ENCODE measurements at regions not wholly inside any gene's neighbourhood (a gene's known extent, or its start where the extent isn't known, plus 50 kb on each side); places are given as distances from the start of the nearest gene placed in this dataset.
"Not testable (repeated sequence)": the region's sequence is repeated elsewhere in the genome, so short reads cannot be mapped to it uniquely, and the experiment has no call there.

- not testable (repeated sequence) for DNase-seq (ENCODE audit: low read depth in 2 of 2)
These were observed 97.5 kb downstream of the ZNF664 start for GRCh38 chr12:124070394-124071074.

- DNase-seq (ENCODE audit: low read depth in 2 of 2): no peak
These were observed 98.0 kb downstream of the ZNF664 start for GRCh38 chr12:124071075-124071443.

GRCh38 chr12:124073356-124074035, 100.5 kb downstream of the ZNF664 start:
- DNase-seq (ENCODE audit: low read depth in 2 of 2): no peak

- DNase-seq (ENCODE audit: low read depth in 2 of 2): no peak
These were observed 102.8 kb downstream of the ZNF664 start for GRCh38 chr12:124075841-124076240.

- no peak for DNase-seq (ENCODE audit: low read depth in 2 of 2)
These were observed 104.7 kb downstream of the ZNF664 start for GRCh38 chr12:124077701-124078100.

GRCh38 chr12:124078800-124079199, 105.8 kb downstream of the ZNF664 start:
- DNase-seq (ENCODE audit: low read depth in 2 of 2): no peak

- no peak for DNase-seq (ENCODE audit: low read depth in 2 of 2)
These were observed 107.6 kb downstream of the ZNF664 start for GRCh38 chr12:124080649-124081048.

- no peak for DNase-seq (ENCODE audit: low read depth in 2 of 2)
These were observed 109.0 kb downstream of the ZNF664 start for GRCh38 chr12:124082012-124082411.

GRCh38 chr12:124082687-124083086, 109.7 kb downstream of the ZNF664 start:
- DNase-seq (ENCODE audit: low read depth in 2 of 2): no peak

- no peak for DNase-seq (ENCODE audit: low read depth in 2 of 2)
These were observed 110.7 kb downstream of the ZNF664 start for GRCh38 chr12:124083708-124084107.

- DNase-seq (ENCODE audit: low read depth in 2 of 2): no peak
These were observed 112.6 kb downstream of the ZNF664 start for GRCh38 chr12:124085419-124086296.

GRCh38 chr12:124086299-124086898, 113.4 kb downstream of the ZNF664 start:
- DNase-seq (ENCODE audit: low read depth in 2 of 2): no peak

GRCh38 chr12:124087266-124088051, 114.4 kb downstream of the ZNF664 start:
- DNase-seq (ENCODE audit: low read depth in 2 of 2): no peak

- DNase-seq (ENCODE audit: low read depth in 2 of 2): no peak
These were observed 115.3 kb downstream of the ZNF664 start for GRCh38 chr12:124088217-124088907.

- not testable (repeated sequence) for DNase-seq (ENCODE audit: low read depth in 2 of 2)
These were observed 116.3 kb downstream of the ZNF664 start for GRCh38 chr12:124089181-124089914.

- DNase-seq (ENCODE audit: low read depth in 2 of 2): no peak
These were observed 118.8 kb downstream of the ZNF664 start for GRCh38 chr12:124091835-124092234.

GRCh38 chr12:124092532-124092931, 119.5 kb downstream of the ZNF664 start:
- DNase-seq (ENCODE audit: low read depth in 2 of 2): not testable (repeated sequence)

GRCh38 chr12:124093297-124093696, 120.3 kb downstream of the ZNF664 start:
- DNase-seq (ENCODE audit: low read depth in 2 of 2): no peak

GRCh38 chr12:124094188-124094587, 121.2 kb downstream of the ZNF664 start:
- DNase-seq (ENCODE audit: low read depth in 2 of 2): no peak

GRCh38 chr12:124094733-124095132, 121.7 kb downstream of the ZNF664 start:
- no peak for DNase-seq (ENCODE audit: low read depth in 2 of 2)

Measured in stimulated activated CD4-positive, alpha-beta T cell treated with anti-CD3 and anti-CD28 coated beads, Interleukin-15, amount 100 ng/mL, for 48 hours (primary cell).